CD4-positive, alpha-beta T cell treated with Interleukin-17A for 1 hour (primary cell): ENCODE measurements at regions not wholly inside any gene's neighbourhood (a gene's known extent, or its start where the extent isn't known, plus 50 kb on each side); places are given as distances from the start of the nearest gene placed in this dataset.

Source experiments
- DNase-seq: peaks from one replicate; pipeline ENCODE4 v3.0.0-alpha.2; 2020

DNA sequence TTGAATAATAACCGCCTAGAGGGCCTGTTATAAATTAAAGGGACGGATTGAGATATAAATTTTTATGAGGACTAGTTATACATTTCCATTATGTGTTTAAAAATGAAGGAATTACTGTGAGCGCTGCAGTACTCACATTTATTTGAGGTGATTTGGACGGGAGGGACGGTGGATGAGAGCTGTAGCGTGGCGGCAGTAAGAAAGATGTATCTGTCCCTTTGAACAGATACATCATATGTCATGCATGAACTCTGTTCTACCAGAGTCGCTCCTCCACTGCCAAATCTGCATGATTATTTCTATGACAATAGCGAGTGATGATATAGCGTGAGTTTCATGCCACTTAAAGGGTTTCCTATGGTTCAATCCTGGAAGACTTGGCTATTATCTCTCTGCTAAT, 538.8 kb downstream of the MCTP2 start:
- DNase-seq = no peak

DNA sequence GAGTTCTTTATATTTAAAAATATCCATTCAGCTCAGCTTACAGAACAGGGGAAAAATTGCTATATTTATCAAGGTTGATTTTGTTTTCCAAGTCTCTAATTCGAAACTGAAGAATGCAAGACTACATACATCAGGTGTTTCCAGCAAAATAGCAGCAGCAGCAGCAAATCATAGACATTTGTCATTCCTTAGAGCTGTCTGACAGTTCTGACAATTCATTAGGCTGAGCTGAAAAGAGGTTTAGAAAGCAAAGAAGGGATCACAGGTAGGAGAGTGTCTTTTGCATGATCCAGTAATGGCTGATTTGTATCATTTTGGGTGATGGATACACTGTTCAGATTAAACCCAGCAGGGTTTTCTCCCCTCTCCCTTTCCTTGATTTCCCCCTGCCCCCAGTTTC, 545.7 kb downstream of the MCTP2 start:
- DNase-seq = no peak

DNA sequence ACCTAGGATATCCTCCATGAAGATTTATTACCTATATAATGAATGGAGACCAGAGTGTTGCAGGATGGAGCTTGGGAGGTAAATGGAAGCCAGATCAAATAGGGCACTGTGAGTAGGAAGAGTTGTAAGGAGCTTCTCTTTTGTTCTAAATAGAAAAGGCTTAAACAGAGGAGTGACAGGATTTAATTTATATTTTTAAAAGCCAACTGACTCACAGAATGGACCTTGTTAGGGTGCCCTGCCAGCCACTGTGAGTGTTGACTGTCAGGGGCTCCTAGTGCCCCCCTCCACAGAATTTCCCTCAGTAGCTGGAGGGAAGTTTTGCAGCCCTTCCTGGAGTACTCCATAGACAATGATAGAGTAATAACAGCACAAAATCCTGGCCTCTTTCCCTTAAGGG, 547.5 kb downstream of the MCTP2 start:
- no peak for DNase-seq

DNA sequence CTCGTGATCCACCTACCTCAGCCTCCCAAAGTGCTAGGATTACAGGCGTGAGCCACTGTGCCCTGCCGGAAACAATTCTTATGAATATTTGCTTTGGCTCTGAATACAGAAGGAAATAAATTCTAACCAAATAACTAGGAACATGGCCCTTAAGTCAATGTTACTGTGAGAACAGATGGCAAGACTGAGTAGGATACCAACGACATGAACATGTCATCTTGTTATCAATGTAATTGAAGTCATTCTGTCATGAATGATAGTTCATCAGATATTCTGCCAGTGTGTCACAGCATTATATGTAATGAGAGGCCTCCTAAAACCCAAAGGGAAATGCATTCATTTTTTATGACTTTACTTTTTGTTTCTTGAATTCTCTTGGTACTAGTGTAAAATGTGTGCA, 548.8 kb downstream of the MCTP2 start:
- DNase-seq = no peak

DNA sequence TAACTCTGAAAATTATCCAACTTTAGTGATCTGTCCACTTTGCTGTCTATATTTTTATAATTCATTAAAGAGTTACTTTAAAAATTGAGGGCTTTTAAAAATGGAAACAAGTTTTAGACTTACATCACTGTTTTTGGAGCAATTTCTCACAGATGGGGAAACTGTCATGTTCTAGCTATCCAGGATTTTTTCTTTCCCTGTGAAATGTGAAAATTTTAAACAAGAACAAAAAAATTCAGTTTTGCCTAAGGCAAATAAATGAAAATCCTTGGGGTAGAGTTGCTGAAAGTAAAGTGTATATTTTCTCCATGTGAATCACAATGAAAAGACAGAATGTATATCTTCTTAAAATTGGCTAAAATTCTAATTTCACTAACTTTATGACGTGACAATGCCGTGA, 553.7 kb downstream of the MCTP2 start:
- no peak for DNase-seq

DNA sequence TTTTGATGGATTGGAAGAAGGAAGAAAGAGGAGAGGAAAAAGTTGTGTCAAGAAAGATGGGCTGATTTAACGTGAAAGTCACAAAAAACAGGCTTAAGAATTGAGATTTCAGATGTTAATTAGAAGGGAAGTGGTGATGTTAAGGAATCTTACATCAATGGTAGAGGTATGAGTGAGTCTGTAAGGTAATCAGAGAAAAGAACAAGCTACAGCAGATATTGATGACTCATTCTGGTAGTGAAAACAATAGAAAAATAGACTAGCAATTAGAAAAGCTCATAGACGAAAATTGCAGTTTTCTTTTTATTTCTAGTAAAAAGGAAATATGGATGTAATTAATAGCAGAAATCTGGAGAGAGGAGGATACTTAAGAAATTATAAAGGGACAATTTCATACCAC, 559.6 kb downstream of the MCTP2 start:
- DNase-seq = no peak

DNA sequence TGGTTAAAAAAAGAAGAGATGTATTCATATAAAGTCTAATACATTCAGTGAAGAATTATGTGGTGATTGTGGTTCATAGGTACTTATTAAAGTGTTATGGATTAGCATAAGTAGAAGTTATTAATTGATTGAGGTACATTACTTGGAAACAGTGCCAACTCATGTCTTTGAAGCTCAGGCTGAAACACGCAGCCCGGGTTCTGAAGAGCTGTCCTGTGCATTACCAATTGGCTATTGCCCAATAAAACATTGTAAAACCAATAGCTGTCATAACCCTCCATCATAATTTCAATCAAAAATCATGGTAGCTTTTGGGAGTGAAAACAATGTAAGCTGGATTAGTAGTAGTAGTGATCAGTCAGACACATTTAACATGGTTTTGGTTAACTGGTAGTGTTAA, 560.1 kb downstream of the MCTP2 start:
- no peak for DNase-seq

DNA sequence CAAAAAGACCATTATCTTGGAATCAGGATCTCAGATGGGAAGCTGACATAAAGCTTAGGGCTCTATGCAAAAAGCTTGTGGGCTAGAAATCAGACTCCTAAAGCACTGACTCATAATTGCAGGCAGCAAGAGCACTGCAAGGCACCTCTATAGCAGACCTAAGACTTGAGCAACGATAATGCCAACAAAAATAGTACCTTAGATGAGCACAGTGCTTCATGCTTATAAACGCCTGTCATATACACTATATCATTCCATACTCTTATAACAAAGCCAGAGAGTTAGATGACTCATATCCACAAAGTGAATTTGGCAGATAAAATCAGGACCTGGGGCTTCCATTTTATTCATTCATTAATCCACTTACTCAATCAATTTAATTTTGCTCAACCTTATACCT, 560.8 kb downstream of the MCTP2 start:
- DNase-seq = no peak

DNA sequence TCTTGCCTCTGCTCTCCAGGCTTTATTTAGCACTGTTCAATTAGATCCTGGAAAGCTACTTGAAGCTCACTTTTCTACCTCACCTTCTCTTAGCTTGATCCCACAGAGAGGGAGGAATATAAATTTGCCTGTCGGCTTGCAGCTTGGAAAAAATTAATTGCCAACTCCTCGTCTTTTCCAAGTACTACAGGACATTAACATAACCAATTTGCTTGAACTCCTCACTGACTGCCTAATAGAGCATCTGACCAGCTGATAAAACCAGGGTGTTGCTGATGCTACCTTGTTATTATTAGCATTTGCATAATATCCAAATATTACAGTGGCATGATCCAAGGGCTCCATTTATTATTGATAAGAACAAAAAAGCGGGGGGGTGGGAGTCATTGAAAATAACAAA, 561.8 kb downstream of the MCTP2 start:
- DNase-seq = no peak

DNA sequence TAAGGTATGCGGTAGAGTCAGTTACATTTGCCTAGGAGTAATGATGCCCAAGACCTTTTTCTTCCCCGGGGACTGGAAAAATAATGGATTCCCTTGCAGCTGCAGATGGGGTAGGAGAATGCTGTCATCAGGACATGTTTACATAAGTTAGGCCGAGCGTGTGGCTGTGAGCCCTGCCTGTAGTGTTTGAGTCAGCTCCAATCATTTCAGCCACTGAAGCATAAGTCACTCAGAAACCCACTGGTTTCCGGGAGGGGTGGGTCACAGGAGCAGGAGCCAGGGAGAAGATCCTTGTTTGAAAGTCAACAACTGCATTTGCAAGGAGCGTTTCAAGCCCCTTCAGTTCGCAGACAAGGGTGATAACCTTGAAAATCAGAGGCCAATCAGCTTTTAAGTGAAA, 562.3 kb downstream of the MCTP2 start:
- no peak for DNase-seq

DNA sequence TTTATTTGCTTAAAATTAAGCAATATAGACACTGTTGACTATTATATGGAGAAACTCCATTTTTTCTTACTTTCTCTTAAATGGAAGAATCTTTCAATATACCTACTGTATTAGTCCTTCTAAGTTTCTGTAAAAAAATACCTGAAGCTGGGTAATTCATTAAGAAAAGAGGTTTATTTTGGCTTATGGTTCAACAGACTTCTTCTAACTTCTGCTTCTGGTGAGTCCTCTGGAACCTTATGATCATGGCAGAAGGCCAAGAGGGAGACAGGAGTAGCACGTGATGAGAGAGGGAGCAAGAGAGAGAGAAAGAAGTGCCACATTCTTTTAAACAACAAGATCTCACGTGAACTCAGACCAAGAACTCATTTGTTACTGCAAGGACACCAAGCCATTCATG, 573.3 kb downstream of the MCTP2 start:
- DNase-seq = no peak

DNA sequence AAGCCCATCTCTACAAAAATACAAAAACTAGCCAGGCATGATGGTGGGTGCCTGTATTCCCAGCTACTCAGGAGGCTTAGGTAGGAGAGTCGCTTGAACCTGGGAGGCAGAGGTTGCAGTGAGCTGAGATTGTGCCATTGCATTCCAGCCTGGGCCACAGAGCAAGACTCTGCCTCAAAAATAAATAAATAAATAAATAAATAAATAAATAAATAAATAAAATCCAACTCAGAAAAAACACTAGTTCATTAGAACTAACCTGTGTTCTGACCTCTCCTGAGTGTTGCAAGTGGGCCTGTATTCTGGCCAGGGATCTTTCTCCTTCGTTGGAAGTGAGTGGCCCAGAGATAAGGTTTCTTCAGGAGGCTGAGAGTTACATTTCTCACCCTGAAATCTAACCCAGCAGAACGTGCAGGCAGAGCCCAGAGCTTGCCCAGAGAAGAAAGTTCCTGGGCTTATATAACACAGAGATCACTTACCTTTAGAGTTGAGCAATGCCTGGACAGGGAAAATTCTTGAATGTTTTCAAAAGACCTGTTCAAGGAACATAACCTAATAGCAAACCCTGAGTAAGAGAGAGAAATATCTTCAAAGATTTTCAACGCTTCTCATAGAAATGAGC, 583.9 kb downstream of the MCTP2 start:
- no peak for DNase-seq

DNA sequence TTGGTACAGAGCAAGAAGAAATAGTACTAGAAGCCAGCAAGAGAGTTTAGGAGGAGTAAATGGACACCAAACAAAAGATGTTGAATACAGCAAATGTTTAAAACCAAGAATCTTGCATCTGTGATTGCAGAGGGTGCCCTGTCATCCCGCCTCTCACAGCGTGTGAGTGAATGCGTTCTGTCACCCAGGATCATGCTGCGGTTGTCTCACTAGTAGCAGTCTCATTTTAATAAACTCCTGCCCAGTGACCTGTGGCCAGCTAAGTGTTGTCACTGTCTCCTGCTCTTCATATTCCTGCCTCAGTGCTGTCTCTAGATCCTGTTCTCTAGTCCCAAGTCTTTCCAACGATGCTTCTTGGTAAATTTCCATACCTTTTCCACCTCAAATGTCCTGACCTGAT, 584.6 kb downstream of the MCTP2 start:
- no peak for DNase-seq

DNA sequence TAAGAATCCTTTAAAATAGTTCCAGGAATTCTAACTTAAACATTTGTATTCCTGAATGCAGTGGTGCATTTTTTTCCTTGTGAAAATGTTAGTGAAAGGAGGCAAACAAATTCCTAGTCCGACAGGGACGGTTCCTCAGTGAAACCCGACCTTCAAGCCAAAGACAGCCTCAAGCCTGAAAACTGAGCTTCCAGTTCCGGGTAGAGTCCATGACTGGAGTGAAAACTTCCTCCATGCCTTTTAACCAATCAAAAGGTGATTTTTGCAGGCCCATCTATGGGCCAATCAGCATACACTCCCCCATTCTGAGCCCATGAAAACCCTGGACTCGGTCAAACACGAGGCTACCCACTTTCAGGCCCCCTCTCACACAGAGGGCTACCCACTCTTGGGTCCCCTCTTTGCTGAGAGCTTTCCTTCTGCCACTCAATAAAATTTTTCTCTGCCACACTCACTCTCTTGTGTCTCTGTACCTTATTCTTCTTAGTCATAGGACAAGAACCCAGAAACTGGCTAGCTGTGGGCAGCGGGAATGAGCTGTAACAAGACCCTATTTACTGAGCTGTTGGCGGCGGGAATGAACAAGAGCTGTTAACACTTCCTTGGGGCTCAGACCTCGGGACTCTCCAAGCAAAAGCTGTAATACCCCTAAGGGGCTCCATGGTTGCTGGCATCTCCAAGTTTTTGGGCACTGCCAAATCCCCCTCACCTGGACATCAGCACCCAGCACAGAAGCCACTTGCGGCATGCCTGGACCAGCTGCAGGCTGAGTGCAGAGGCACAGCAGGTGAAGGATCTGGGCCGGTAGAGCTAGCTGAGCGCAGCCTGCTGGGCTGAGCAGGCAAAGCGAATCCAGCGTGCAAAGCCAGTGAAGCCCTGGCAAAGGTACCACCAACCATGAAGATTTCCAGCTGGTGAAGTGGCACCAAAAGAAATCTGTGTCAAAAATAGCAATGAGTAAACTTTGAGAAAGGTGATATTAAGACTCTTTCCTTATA, 598.8 kb downstream of the MCTP2 start:
- DNase-seq = no peak

DNA sequence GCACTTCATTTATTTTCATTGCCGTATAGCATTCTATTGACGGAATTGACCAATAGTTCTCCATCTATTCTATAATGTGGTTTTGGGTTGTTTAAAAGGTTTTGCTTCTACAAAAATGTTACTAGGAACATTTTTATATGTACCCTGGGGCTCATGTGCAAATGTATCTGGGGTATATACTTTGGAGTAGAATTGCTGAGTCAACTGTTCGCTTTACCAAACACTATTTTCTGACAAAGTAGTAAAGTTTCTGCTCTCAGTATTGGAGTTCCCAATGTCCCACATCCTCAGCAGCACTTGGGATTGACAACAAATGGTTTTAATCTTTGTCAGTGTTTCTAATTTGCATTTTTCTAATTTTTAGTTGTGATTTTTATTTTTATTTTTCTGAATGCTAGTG, 602.6 kb downstream of the MCTP2 start:
- no peak for DNase-seq

DNA sequence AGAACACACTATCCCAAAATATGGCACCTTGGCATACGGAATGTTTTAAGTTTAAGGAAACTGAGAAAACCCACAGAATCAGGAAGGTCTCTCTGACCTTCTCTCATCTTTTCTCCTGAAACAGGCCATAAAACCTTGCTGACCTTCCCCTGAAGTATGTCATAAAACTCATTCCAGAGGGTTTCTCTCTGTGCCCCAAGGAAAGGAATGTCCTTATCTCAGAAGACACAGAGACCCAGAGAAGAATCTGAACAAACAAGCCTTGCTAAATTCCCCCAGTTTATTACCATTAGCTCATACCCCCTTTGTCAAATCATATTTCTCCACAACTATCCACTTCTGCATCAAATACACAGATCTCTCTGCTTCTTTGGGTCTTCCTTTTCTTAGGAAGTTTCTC, 603.1 kb downstream of the MCTP2 start:
- DNase-seq = no peak

DNA sequence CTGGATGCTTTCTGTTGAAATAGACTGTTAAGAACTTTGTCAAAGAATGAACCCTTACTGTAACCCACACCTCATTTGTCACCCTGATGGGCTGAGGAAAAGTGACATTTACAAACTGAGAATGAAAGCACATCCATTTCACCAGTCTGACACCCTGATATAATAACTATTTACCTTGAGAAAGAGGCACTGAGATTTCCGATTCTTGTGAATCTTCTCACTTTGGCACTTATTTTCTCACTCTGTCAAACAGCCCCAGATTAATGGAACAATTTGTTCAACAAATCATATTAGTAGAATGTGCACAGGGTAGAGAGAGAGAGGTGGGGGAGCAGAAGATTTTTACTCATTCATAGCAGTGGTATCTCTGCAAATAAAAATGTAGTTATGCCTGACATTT, 606.9 kb downstream of the MCTP2 start:
- DNase-seq = no peak

DNA sequence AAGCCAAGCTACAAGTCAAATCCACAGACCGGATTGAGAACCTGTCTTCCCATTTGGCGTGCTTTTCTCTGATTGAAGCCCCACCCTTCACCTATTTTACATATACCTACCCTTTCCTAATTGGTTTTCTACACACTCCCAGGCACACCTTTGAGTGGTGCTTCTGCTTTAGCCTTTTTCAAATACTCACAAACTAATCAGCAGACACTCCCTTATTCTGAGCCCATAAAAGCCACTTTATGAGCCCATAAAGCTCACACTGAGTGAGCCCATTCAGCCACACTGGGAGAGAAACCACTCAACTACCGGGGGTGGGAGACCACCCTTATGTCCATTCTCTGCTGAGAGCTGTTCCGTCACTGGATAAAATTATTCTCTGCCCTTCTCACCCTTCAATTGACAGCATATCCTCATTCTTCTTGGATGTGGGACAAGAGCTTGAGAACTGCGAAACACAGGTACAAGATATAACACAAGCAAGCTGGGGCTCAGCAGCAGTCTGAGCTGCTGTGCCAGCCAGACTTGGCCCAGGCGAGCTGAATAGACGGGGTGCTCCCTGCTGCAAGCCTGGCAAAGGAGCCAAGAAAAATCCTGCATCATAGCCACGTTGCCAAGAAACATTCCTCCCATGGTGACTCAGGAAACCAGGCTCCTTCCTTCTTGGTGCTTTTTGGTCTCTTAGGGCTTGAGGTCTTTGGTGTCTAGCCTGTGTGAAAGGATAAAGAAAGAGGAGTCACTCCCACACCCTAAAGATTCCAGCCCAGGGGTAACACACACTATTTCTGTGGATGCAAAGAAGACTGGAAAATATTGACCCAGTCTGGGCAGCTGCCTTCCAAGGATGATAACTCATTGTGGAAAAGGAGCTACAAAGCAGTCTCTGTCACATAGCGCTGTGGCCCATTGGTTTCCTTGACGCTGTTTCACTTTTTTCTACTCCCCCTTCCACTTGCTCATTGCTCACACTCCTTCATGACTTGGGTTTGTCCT, 609.7 kb downstream of the MCTP2 start:
- no peak for DNase-seq

DNA sequence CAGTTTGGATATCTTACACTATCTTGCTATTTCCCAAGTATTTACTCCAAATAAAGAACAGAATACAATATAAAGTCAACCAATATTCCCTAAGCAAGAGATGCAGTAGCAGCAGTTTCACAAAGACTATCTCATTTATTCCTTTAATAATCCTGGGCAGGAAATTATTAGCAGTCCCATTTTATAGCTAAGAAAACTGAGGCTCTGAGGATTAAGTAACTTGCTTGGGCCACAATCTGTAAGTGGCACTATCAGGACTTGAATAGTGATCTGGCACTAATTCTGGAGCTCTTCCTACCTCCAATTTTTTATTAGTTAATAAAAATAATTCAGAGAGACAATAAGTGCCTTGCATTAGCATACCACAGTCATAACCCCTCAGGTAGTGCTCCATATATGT, 611.7 kb downstream of the MCTP2 start:
- DNase-seq = no peak

DNA sequence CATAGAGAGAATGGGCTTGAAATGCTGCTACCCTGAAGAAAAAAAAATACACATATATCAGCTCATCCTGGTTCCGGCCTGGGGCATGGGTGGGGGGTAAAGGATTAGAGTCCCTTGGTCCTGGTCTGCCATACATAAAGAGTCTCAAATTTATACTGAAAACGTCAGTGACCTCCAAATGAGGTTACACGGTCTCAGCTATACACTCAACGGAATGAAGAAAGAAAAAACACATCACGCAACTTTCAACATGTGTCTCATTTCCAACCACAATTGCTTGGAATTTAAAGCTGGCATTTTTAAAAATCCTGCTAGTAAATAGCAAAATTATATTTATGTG, 612.8 kb downstream of the MCTP2 start:
- DNase-seq = no peak

DNA sequence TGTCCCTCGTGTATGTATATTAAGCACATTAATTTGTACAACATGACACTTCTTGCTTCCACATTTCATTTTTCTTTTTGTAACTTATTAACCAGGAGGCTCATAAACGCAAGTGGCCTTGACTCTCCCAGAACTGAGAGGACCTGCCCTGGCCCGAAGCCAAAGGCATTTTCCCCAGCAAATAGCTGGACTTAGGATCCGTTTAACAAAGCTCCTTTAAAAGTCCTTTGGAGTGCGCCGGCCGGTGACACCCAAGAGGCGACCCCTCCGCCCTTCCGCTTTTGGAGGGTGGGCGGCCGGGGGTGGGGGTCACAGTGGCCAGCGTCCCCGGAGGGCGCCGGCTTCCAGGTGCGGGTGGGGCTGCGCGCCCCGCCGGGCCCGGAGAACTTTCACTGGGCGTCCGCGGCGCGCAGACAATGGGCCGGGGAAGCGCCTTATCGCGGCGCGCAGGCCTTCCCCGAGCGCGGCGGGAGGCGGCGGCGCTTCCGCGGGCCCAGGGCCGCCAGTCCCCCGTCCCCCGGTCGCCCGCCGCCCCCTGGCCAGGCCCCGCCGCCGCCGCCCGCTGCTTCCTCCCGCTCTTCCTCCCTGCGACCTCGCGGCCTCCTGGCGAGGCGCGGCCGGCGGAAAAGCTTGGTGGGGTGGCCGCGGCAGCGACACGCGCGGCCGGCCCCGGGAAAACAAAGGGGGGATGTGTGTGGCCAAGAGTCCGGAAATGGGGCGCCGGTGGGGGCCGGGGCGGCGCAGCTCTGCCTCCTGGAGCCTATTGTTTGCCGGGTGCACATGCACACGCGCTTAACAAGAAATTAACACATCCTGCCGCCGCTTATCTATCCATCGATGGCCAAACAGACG, 613.4 kb downstream of the MCTP2 start:
- no peak for DNase-seq

DNA sequence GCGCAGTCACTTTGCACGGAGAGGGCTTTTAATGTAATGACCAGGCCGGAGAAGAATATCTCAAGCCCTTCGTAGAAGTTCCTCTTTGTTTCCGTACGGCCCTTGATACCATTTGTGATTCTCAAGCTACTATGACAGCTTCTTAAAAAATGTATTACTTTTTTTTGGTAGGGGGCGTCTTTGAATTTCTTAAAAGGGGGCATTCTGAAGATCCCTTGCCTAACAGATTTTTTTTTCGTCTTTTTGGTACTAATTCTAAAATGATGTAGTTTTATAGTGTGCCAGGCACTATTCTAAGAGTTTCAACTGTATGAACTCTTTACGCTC, 614.0 kb downstream of the MCTP2 start:
- no peak for DNase-seq

DNA sequence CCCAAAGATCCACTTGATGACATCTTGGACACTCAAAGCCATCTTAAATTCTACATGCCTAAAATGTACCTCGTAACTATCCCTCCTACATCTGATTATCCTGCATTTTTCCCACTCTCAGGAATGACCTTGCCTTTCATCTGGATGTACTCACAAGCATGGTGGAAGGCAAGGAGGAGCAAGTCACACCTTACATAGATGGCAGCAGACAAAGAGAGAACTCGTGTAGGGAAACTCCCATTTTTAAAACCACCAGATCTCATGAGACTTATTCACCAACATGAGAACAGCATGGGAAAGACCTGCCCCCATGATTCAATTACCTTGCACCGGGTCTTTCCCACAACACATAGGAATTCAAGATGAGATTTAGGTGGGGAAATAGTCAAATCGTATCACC, 616.0 kb downstream of the MCTP2 start:
- no peak for DNase-seq
